ENCODE measurements at regions not wholly inside any gene's neighbourhood (a gene's known extent, or its start where the extent isn't known, plus 50 kb on each side); places are given as distances from the start of the nearest gene placed in this dataset.

GRCh38 chrX:40184968-40185367 lies 87.2 kb upstream of the BCOR start:
- H3K4me2 ChIP-seq (ENCODE audit: insufficient read depth, low read length) = no peak overlapping the region
- no peaks in the 10 kb centered on the region for H3K9me3 ChIP-seq (replicated peaks; ENCODE audit: control insufficient read depth, insufficient read depth, low read length)
- FAIRE-seq = no peak
- no peaks in the 10 kb centered on the region for H3K9me1 ChIP-seq (replicated peaks; ENCODE audit: control insufficient read depth, extremely low read depth, insufficient read depth, low read length)
- no peak overlapping the region for H3K9ac ChIP-seq (replicated peaks; ENCODE audit: extremely low read depth, insufficient read depth, low read length)
- intact Hi-C loops (cut with micrococcal nuclease) (no loop called here), dilution Hi-C loops (cut with MboI; ENCODE audit: extremely low pct_ligation_motif_present, low sequenced_read_pairs) (no loop called here)
- H3K36me3 ChIP-seq (ENCODE audit: control insufficient read depth in 2 of 2, extremely low read depth in 1 of 2, insufficient read depth in 2 of 2, low read length in 2 of 2) = no peaks in the 10 kb centered on the region
- DNase-seq (ENCODE audit: low read depth, low spot score) = no peak
- H3K79me2 ChIP-seq (ENCODE audit: control insufficient read depth, insufficient read depth, low read length) = no peaks in the 10 kb centered on the region
- TF ChIP-seq EZH2 (IDR thresholded peaks at IDR 0.05; ENCODE audit: borderline replicate concordance, low read depth, low read length, severe bottlenecking) (no peak), MYC (IDR thresholded peaks at IDR 0.05; ENCODE audit: low read depth, low read length) (no peak), FOS (IDR thresholded peaks at IDR 0.05; ENCODE audit: borderline replicate concordance, insufficient read depth, low read length) (no peak), JUN (IDR thresholded peaks at IDR 0.05; ENCODE audit: borderline replicate concordance, insufficient read depth, insufficient read length, low read depth) (no peak), GATA2 (IDR thresholded peaks at IDR 0.05; ENCODE audit: insufficient read depth, insufficient read length, low read depth, low read length) (no peak), POLR2AphosphoS5 (IDR thresholded peaks at IDR 0.05; ENCODE audit: insufficient read depth, low read depth, low read length) (no peak), POLR2A (IDR thresholded peaks at IDR 0.05; ENCODE audit: low read depth, low read length) (no peak)
- TF ChIP-seq, protein P1, sequence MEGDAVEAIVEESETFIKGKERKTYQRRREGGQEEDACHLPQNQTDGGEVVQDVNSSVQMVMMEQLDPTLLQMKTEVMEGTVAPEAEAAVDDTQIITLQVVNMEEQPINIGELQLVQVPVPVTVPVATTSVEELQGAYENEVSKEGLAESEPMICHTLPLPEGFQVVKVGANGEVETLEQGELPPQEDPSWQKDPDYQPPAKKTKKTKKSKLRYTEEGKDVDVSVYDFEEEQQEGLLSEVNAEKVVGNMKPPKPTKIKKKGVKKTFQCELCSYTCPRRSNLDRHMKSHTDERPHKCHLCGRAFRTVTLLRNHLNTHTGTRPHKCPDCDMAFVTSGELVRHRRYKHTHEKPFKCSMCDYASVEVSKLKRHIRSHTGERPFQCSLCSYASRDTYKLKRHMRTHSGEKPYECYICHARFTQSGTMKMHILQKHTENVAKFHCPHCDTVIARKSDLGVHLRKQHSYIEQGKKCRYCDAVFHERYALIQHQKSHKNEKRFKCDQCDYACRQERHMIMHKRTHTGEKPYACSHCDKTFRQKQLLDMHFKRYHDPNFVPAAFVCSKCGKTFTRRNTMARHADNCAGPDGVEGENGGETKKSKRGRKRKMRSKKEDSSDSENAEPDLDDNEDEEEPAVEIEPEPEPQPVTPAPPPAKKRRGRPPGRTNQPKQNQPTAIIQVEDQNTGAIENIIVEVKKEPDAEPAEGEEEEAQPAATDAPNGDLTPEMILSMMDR (IDR thresholded peaks at IDR 0.05; ENCODE audit: extremely low read depth in 1 of 2, insufficient read depth in 1 of 2, low read depth in 1 of 2, low read length in 2 of 2) = no peak
- TF ChIP-seq, protein P2, sequence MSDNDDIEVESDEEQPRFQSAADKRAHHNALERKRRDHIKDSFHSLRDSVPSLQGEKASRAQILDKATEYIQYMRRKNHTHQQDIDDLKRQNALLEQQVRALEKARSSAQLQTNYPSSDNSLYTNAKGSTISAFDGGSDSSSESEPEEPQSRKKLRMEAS (IDR thresholded peaks at IDR 0.05; ENCODE audit: insufficient read depth, insufficient read length) = no peak
- H3K27me3 ChIP-seq (ENCODE audit: control insufficient read depth in 2 of 2, insufficient read depth in 2 of 2, low read length in 2 of 2) = no peaks in the 10 kb centered on the region
- H3K4me1 ChIP-seq (ENCODE audit: control insufficient read depth, extremely low read depth, insufficient read depth, low read length) = no peaks in the 10 kb centered on the region
- no peak overlapping the region for H3K27ac ChIP-seq (ENCODE audit: insufficient read depth, low read depth, low read length)
- CTCF ChIA-PET = no interaction called here
- H2AFZ ChIP-seq (ENCODE audit: low read depth, low read length) = no peak overlapping the region
- no peaks in the 10 kb centered on the region for H4K20me1 ChIP-seq (replicated peaks; ENCODE audit: control insufficient read depth, extremely low read depth, insufficient read depth, low read length)
- BruUV-seq (replicated peaks) = no TSS peak
- POLR2A ChIA-PET = no interaction called here
- no peak overlapping the region for H3K4me3 ChIP-seq (replicated peaks in 1 of 3; ENCODE audit: insufficient read depth in 1 of 3, low read depth in 1 of 3, low read length in 3 of 3)

All from endothelial cell of umbilical vein (primary cell).